ENCODE measurements at regions not wholly inside any gene's neighbourhood (a gene's known extent, or its start where the extent isn't known, plus 50 kb on each side); places are given as distances from the start of the nearest gene placed in this dataset.
"Not testable (repeated sequence)": the region's sequence is repeated elsewhere in the genome, so short reads cannot be mapped to it uniquely, and the experiment has no call there.

GRCh38 chr4:75289914-75290582 is 224.2 kb downstream of the RCHY1 start:
- DNase-seq (ENCODE audit: low read depth), result peak; percentile 12
- peak; percentile 19 for TF ChIP-seq CTCF (IDR thresholded peaks at IDR 0.05; ENCODE audit: low read length, missing control alignments)
- H3K4me3 ChIP-seq (replicated peaks; ENCODE audit: low read depth, low read length), result no peak overlapping the region

GRCh38 chr4:75287738-75288517 is 226.3 kb downstream of the RCHY1 start:
- no peak for DNase-seq (ENCODE audit: low read depth)
- no peak overlapping the region for H3K4me3 ChIP-seq (replicated peaks; ENCODE audit: low read depth, low read length)
- TF ChIP-seq CTCF (IDR thresholded peaks at IDR 0.05; ENCODE audit: low read length, missing control alignments), result no peak

- DNase-seq (ENCODE audit: low read depth), result no peak
- H3K4me3 ChIP-seq (replicated peaks; ENCODE audit: low read depth, low read length), result no peak overlapping the region
- TF ChIP-seq CTCF (IDR thresholded peaks at IDR 0.05; ENCODE audit: low read length, missing control alignments), result no peak
Observed at GRCh38 chr4:75285837-75286236, 228.4 kb downstream of the RCHY1 start.

GRCh38 chr4:75284831-75285230 is 229.4 kb downstream of the RCHY1 start:
- no peak overlapping the region for H3K4me3 ChIP-seq (replicated peaks; ENCODE audit: low read depth, low read length)
- no peak for DNase-seq (ENCODE audit: low read depth)
- TF ChIP-seq CTCF (IDR thresholded peaks at IDR 0.05; ENCODE audit: low read length, missing control alignments), result no peak

GRCh38 chr4:75280461-75280860 is 233.7 kb downstream of the RCHY1 start:
- not testable (repeated sequence) for DNase-seq (ENCODE audit: low read depth); H3K4me3 ChIP-seq (replicated peaks; ENCODE audit: low read depth, low read length)

- DNase-seq (ENCODE audit: low read depth), result no peak
- no peak overlapping the region for H3K4me3 ChIP-seq (replicated peaks; ENCODE audit: low read depth, low read length)
- TF ChIP-seq CTCF (IDR thresholded peaks at IDR 0.05; ENCODE audit: low read length, missing control alignments), result no peak
Observed at GRCh38 chr4:75259306-75259705, 254.9 kb downstream of the RCHY1 start.

GRCh38 chr4:75255261-75255660 is 258.9 kb downstream of the RCHY1 start:
- TF ChIP-seq CTCF (IDR thresholded peaks at IDR 0.05; ENCODE audit: low read length, missing control alignments), result no peak
- DNase-seq (ENCODE audit: low read depth), result no peak
- no peak overlapping the region for H3K4me3 ChIP-seq (replicated peaks; ENCODE audit: low read depth, low read length)

All from fibroblast of pulmonary artery (primary cell).